Muscle layer of duodenum (tissue), 2 donors: ENCODE measurements at regions not wholly inside any gene's neighbourhood (a gene's known extent, or its start where the extent isn't known, plus 50 kb on each side); places are given as distances from the start of the nearest gene placed in this dataset.

Experiments used
- H3K27ac ChIP-seq: one replicate; pipeline ENCODE4 v1.7.0; 2013; ENCODE audit warnings: mild to moderate bottlenecking, low read length
- H3K27me3 ChIP-seq: one replicate; pipeline ENCODE4 v1.7.0; 2013; ENCODE audit warnings: low read depth, mild to moderate bottlenecking, control low read depth, low read length
- H3K36me3 ChIP-seq, 2 donors: one replicate each; pipeline ENCODE4 v1.7.0; 2013; ENCODE audit warnings: low read length in 2 of 2, control low read depth in 1 of 2, mild to moderate bottlenecking in 1 of 2; ENCODE audit not compliant: insufficient read depth in 2 of 2, control insufficient read depth in 1 of 2
- H3K4me1 ChIP-seq, 2 donors: one replicate each; pipeline ENCODE4 v1.7.0; 2013; ENCODE audit warnings: low read length in 2 of 2, mild to moderate bottlenecking in 2 of 2, control low read depth in 1 of 2, moderate library complexity in 1 of 2; ENCODE audit not compliant: insufficient read depth in 2 of 2, control insufficient read depth in 1 of 2
- H3K4me3 ChIP-seq, 2 donors: one replicate each; pipeline ENCODE4 v1.7.0; 2013; ENCODE audit warnings: low read length in 2 of 2, low read depth in 1 of 2, mild to moderate bottlenecking in 1 of 2
- H3K9me3 ChIP-seq, 2 donors: one replicate each; pipeline ENCODE4 v1.7.0; 2013; ENCODE audit warnings: low read length in 2 of 2, control low read depth in 1 of 2, mild to moderate bottlenecking in 1 of 2; ENCODE audit not compliant: control insufficient read depth in 1 of 2
- donor health status: healthy.

DNA sequence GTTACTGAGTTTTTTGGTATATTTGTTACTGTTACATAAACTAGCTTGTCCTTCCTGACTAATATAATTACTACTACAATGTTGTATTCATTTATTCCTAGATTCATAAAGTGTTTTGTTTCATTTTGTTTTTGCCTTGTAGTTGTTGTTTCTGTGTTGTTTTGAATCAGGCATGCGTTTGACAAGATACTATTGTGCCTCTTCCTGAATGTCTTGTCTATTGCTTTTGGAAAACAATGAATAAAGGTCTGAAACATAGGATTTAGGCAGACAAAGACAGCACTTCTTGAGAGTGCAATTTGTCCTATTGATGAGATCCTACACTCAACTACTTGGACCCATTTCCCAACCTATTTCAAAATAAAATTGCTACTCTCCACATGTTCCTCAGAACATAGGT is 630.4 kb upstream of the BOD1L1 start:
- no peaks in the 10 kb centered on the region for H3K9me3 ChIP-seq
- no peak overlapping the region for H3K27ac ChIP-seq
- H3K36me3 ChIP-seq = no peaks in the 10 kb centered on the region
- no peaks in the 10 kb centered on the region for H3K27me3 ChIP-seq
- no peak overlapping the region for H3K4me3 ChIP-seq
- no peaks in the 10 kb centered on the region for H3K4me1 ChIP-seq

DNA sequence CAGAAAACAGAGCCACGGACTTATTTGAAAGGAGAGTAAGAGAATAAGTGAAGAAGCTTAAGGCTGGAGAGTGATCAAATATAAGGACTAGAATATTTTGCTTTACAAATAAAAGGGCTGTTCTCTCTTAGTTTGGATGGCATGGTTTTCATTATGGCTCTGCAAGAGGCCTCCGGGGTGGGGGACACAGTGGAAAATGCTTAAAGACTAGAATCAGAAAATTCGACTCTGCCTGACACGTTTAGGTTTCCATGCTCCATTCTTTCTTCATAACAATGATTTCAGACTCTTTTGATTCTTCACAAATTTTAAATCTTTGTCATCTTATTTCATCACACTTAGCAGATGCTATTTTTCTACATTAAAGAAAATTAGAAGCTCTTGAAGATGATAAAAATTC is 632.4 kb upstream of the BOD1L1 start:
- H3K36me3 ChIP-seq = no peaks in the 10 kb centered on the region
- H3K9me3 ChIP-seq = no peaks in the 10 kb centered on the region
- no peaks in the 10 kb centered on the region for H3K4me1 ChIP-seq
- no peak overlapping the region for H3K4me3 ChIP-seq
- H3K27ac ChIP-seq = no peak overlapping the region
- H3K27me3 ChIP-seq = no peaks in the 10 kb centered on the region

DNA sequence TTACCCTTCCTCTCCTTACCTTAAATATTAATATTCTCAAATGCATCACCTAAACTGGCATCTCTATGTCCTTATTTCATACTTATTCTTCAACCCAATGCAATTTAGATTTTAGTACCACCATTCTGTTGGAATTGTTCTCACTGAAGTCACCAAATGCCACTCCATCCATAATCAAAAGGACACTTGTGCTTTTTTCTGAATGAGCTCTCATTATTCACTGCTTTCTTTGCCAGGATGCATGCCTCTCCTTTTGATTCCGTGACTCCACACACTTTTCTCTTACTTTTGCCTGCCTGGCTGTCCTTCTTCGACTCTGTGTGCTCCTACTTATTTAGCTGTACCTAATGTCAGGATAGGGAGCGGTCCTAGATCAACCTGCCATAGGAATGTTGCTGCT is 633.1 kb upstream of the BOD1L1 start:
- Histone ChIP-seq H3K36me3 (no peaks in the 10 kb centered on the region), H3K4me1 (no peaks in the 10 kb centered on the region), H3K4me3 (no peak overlapping the region), H3K27me3 (no peaks in the 10 kb centered on the region), H3K9me3 (no peaks in the 10 kb centered on the region), H3K27ac (no peak overlapping the region)

DNA sequence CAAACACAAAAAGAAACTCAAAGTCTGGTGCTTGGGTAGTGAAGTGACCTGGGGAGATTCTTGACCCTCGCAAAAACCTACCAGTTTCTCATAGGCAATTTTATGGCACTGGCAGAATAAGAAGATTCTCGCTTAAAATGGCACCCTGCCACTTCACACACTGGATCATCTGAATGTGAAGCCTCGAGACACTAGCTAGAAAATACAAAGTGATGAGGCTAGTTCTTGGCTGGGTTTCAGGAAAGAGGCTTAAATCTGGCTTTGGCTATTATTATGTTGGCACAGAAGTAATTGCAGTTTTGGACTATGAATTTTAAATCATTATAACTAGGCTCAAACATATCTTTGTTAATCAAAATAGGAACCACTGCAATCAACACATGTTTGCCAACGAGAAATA is 634.7 kb upstream of the BOD1L1 start:
- no peaks in the 10 kb centered on the region for H3K36me3 ChIP-seq
- H3K27ac ChIP-seq = no peak overlapping the region
- H3K4me3 ChIP-seq = no peak overlapping the region
- no peaks in the 10 kb centered on the region for H3K4me1 ChIP-seq
- H3K9me3 ChIP-seq = no peaks in the 10 kb centered on the region
- H3K27me3 ChIP-seq = no peaks in the 10 kb centered on the region

DNA sequence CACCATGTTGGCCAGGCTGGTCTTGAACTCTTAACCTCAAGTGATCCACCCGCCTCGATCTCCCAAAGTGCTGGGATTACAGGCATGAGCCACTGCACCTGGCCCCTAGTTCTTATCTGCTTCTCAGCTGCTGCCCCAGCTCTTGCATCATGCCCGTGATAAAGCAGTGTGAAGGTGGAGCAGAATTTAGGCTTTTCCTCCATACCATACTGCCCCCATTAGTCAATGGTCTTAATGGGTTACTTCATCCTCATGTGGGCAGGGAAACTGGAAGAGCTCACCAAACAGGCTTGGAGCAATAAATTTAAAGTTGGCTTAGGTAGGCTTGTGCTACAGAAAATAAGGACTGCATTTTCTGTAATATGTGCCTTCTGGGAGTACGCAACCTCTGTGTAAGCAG is 636.9 kb upstream of the BOD1L1 start:
- Histone ChIP-seq H3K4me3 (no peak overlapping the region), H3K27me3 (no peaks in the 10 kb centered on the region), H3K36me3 (no peaks in the 10 kb centered on the region), H3K9me3 (no peaks in the 10 kb centered on the region), H3K4me1 (no peaks in the 10 kb centered on the region), H3K27ac (no peak overlapping the region)

DNA sequence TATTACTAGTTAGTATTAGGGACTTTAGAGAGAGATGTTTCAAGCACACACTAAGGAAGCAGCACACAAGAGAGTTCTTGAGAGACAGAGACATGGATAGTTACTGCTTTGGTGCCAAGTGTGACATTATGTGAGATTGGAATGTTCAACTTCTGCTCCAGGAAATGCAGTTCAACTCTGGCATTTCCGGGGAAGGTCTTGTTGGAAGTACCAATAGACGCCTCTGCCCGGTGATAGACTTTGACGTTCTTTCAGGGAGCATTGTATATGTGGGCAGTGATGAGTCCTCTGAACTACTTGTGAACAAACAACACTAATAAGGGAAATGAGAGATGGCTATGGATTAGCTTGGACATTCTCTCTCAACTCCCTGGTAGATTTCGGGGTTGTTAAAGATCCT is 638.1 kb upstream of the BOD1L1 start:
- Histone ChIP-seq H3K4me1 (no peaks in the 10 kb centered on the region), H3K27me3 (no peaks in the 10 kb centered on the region), H3K27ac (no peak overlapping the region), H3K9me3 (no peaks in the 10 kb centered on the region), H3K4me3 (no peak overlapping the region), H3K36me3 (no peaks in the 10 kb centered on the region)

DNA sequence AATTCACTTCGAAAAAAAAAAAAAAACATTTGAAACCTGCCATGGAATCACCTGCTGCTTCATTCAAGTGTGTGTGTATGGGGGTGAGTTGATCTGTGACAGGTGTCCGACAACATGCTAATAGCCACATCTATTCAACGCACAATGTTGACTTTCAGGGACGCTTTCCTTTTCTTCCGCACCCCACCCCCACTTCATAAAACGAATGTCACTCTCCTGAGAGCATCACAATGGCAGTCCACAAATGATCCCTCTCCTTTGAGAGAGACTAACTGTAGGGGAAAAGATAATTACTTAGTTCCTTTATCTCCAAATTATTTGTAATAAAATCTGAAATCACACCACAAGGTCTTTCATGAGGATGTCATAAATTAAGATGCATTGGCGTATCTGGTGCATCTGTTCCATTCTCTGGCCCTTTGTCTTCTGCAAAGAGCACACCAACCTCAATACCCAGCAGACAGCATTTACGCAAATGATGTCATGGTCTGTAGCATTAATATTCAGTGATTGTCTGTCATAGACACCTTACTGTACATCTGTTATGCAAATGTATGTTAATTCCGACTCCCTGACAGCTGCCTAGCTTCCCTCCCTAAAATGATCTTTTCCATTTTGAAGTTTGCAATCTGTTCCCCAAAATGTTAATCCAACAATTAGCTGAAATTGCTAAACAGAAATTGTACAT is 640.0 kb upstream of the BOD1L1 start:
- Histone ChIP-seq H3K27me3 (no peaks in the 10 kb centered on the region), H3K36me3 (no peaks in the 10 kb centered on the region), H3K9me3 (no peaks in the 10 kb centered on the region), H3K4me3 (no peak overlapping the region), H3K4me1 (no peaks in the 10 kb centered on the region), H3K27ac (no peak overlapping the region)

DNA sequence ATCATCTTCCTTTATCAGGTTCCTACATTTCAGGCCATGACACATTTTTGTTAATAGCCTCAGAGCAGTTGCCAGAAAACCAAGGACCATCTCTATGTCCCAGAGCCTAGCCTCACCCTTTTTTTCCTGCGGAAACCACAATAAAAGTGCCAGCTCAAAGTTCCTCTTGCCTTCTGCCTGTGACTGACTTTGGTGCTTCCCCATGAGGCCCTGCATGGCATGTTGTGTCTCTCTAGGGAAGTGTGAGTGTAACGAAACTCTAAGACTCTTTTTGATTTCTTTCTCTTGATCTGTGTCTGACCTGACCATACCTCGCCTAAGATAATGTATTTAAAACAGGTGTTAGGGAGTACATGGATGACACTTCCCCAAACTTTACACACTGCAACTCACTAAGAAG is 642.3 kb upstream of the BOD1L1 start:
- H3K4me3 ChIP-seq = no peak overlapping the region
- no peaks in the 10 kb centered on the region for H3K36me3 ChIP-seq
- H3K9me3 ChIP-seq = no peaks in the 10 kb centered on the region
- H3K27me3 ChIP-seq = no peaks in the 10 kb centered on the region
- H3K27ac ChIP-seq = no peak overlapping the region
- no peaks in the 10 kb centered on the region for H3K4me1 ChIP-seq

DNA sequence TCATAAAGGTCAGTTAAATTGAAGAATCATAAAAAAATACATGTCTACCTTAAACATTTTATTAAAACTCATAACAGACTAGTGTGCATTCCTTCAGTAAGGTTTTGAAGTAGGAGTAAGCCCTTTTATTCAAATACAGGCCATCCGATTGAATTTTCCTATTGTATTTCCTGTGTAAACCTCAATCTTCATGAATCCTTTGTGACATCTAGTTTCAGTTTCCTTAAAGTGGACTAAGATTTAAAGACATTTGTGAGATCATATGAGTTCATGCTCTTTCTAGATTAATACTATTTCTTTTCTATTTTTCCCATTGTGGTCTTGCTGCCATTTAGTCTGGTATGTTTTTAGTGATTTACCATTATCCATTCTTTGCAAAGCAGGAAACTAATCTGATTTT is 644.7 kb upstream of the BOD1L1 start:
- no peaks in the 10 kb centered on the region for H3K4me1 ChIP-seq
- H3K9me3 ChIP-seq = no peaks in the 10 kb centered on the region
- no peak overlapping the region for H3K4me3 ChIP-seq
- H3K27me3 ChIP-seq = no peaks in the 10 kb centered on the region
- no peaks in the 10 kb centered on the region for H3K36me3 ChIP-seq
- no peak overlapping the region for H3K27ac ChIP-seq

DNA sequence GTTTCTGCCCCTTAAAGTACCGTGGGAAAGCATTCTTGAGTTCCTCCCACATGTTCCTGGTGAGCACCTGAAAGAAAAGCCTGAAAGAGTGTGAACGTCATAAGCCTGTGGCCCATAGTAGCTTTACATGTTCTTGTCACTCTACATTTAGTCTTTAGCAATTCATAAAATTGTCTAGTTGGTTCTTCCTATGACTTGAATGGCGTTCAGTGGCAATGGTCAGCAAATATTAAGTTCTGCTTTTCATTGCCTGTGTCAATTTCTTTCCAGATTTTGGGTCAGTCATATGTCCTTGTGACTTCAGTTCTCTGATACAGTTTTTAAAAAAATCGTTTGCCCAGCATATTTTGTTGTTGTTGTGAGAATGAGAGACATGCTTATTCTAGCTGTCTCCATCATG is 650.0 kb upstream of the BOD1L1 start:
- H3K9me3 ChIP-seq = no peaks in the 10 kb centered on the region
- H3K4me1 ChIP-seq = no peaks in the 10 kb centered on the region
- H3K36me3 ChIP-seq = no peaks in the 10 kb centered on the region
- H3K27ac ChIP-seq = no peak overlapping the region
- H3K27me3 ChIP-seq = no peaks in the 10 kb centered on the region
- H3K4me3 ChIP-seq = no peak overlapping the region

DNA sequence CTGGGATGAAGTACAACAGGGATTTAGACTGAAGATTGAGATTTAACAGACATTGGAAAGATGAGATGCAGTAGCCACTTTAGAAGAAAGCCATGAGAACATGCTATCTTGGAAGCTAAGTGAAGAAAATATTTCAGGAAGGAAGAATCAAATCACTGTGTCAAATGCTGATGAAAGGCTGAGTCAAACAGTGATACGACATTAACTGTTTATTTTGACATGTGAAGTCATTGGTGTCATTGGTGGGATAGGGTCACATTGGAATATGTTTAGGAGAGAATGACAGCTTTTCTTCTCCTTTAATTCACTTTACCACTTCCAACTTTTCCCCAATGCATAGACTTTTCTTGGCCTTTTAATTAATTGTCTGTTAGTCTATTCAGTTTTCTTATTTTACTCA is 653.0 kb upstream of the BOD1L1 start:
- no peaks in the 10 kb centered on the region for H3K4me1 ChIP-seq
- no peaks in the 10 kb centered on the region for H3K36me3 ChIP-seq
- no peak overlapping the region for H3K4me3 ChIP-seq
- H3K27me3 ChIP-seq = no peaks in the 10 kb centered on the region
- no peak overlapping the region for H3K27ac ChIP-seq
- no peaks in the 10 kb centered on the region for H3K9me3 ChIP-seq

DNA sequence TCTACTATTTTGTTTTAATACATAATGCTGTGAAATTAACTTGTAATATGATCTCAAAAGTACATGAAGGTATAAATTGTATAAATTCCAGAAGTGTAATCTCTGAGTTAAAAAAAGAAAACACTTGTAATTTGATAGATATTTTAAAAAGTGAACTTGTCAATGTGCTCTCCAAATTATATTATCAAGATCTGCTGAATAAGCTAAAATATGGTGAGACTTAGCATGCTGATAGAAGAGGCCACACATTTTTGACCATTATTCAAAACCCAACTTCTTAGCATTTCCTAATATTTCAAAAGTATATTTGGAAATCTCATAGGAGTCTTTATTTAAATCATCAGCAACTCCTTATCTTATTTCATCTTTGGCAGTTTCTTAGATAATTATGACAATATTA is 657.1 kb upstream of the BOD1L1 start:
- peaks cover 0 to 4% of the 10 kb centered on the region in 2 donors for H3K9me3 ChIP-seq
- H3K27ac ChIP-seq = no peak overlapping the region
- no peak overlapping the region for H3K4me3 ChIP-seq
- H3K4me1 ChIP-seq = no peaks in the 10 kb centered on the region
- no peaks in the 10 kb centered on the region for H3K36me3 ChIP-seq
- no peaks in the 10 kb centered on the region for H3K27me3 ChIP-seq
